T-helper 17 cell (primary cell): ENCODE measurements at regions not wholly inside any gene's neighbourhood (a gene's known extent, or its start where the extent isn't known, plus 50 kb on each side); places are given as distances from the start of the nearest gene placed in this dataset.
"Not testable (repeated sequence)": the region's sequence is repeated elsewhere in the genome, so short reads cannot be mapped to it uniquely, and the experiment has no call there.

ENCODE experiments used
- ATAC-seq: fragments of 150-1000 bp; cut with Tn5 transposase; 2 replicates; pipeline ENCODE4 v1.10.0; 2021; ENCODE audit warnings: mild to moderate bottlenecking, moderate library complexity
- DNase-seq, 3 donors: peaks; one replicate each; pipeline versions ENCODE4 v3.0.0 to v3.0.0-alpha.2; 2020 to 2021
- H3K9me3 ChIP-seq: one replicate; pipeline ENCODE4 v1.7.0; 2013; ENCODE audit warnings: low read length, mild to moderate bottlenecking; ENCODE audit not compliant: control insufficient read depth, poor library complexity, severe bottlenecking
- H3K27ac Mint-ChIP-seq: one replicate; pipeline ENCODE4 v1.8.0; 2022; ENCODE audit warnings: mild to moderate bottlenecking, moderate library complexity, mixed read lengths
- H3K27me3 Mint-ChIP-seq: one replicate; pipeline ENCODE4 v1.8.0; 2022; ENCODE audit warnings: mixed read lengths
- H3K36me3 Mint-ChIP-seq: one replicate; pipeline ENCODE4 v1.8.0; 2022; ENCODE audit warnings: low read depth, mixed read lengths
- H3K4me1 Mint-ChIP-seq: one replicate; pipeline ENCODE4 v1.8.0; 2022; ENCODE audit warnings: mild to moderate bottlenecking, mixed read lengths
- H3K4me3 Mint-ChIP-seq: one replicate; pipeline ENCODE4 v1.8.0; 2022; ENCODE audit warnings: mild to moderate bottlenecking, moderate library complexity, mixed read lengths

DNA sequence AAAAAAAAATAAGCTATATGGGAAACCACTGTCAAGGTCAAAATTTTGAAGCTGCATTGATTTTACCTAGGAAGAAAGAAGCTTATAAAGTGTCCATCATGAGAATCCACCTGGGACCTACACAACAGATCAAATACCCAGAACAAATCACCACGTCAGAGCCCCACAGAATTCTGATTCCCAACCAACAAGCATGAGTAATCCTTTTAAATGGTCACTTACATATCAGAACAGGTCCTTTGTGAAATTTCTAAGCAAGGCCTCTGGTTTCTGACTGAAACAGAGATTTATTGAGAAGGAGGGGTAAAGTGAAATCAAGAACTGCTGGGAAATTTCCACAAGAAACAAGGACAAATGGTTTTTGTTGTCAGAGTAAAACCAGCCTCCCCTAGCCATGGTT, 93.2 kb downstream of the FOXD4L6 start:
- ATAC-seq, H3K27me3 Mint-ChIP-seq, H3K36me3 Mint-ChIP-seq, DNase-seq, H3K4me3 Mint-ChIP-seq, H3K4me1 Mint-ChIP-seq, H3K9me3 ChIP-seq, H3K27ac Mint-ChIP-seq: not testable (repeated sequence)

DNA sequence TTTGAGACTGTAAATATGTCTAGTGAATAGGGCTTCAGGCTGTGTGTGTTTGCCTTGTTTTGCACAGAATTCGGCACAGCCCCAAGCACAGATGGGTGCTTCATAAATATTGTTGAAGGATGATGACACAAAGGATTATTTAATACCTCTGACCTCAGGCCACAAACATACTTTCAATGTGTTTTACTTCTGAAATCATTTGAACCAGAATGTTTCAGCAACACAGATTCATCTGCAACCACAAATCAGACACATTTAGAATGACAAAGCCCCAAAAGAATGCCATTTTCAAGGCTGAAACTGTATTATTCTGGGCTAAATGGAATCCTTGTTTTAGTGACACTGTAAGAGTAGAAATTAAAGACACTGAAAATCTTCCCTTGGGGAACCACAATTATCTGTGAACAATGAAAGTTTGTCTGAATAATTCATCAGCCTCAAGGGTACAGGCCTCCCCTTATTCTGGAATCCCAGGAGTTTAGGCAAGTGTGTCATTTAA, 93.7 kb downstream of the FOXD4L6 start:
- not testable (repeated sequence) for H3K36me3 Mint-ChIP-seq, H3K9me3 ChIP-seq, H3K27me3 Mint-ChIP-seq, H3K4me1 Mint-ChIP-seq, H3K4me3 Mint-ChIP-seq, H3K27ac Mint-ChIP-seq, ATAC-seq, DNase-seq

DNA sequence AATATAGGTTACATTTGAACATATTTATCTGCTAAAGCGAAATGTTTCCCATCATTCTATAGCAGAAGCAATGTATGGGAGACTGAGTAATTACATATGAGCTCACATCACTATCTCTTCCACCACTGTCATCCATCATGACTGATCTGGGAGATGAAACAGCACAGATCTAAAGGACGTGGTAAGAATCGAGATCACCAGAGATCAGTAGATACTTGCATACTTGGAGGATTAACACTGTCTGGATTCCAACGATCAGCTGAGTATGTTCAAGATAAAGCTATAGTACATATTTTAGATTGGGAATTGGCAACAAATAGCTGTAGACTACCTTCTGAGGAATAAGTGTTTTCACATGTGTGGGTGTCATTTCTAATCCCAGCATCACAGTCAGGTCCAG, 94.6 kb downstream of the FOXD4L6 start:
- H3K4me1 Mint-ChIP-seq, H3K27me3 Mint-ChIP-seq, H3K9me3 ChIP-seq, H3K36me3 Mint-ChIP-seq, DNase-seq, H3K4me3 Mint-ChIP-seq, ATAC-seq, H3K27ac Mint-ChIP-seq: not testable (repeated sequence)

DNA sequence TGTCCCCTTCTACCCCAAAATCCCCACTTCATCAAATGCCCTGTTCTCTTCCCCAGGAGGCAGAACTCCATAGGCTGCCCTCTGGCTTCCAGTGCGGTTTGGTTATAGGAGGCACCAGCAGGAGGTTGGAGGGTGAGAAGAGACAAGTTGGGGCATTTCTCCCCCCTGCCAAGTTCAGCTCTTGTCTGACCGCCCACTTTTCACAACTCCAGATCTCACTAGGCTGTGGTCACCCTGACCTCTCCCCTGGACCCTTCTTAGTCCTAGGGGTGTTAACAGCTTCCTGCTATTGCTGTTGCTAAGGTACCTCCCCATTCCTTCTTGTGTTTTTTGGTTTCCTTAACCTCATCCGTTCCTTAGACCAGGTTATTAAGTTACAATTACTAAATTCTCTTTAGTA, 95.1 kb downstream of the FOXD4L6 start:
- H3K9me3 ChIP-seq, ATAC-seq, DNase-seq, H3K27ac Mint-ChIP-seq, H3K36me3 Mint-ChIP-seq, H3K4me3 Mint-ChIP-seq, H3K4me1 Mint-ChIP-seq, H3K27me3 Mint-ChIP-seq: not testable (repeated sequence)

DNA sequence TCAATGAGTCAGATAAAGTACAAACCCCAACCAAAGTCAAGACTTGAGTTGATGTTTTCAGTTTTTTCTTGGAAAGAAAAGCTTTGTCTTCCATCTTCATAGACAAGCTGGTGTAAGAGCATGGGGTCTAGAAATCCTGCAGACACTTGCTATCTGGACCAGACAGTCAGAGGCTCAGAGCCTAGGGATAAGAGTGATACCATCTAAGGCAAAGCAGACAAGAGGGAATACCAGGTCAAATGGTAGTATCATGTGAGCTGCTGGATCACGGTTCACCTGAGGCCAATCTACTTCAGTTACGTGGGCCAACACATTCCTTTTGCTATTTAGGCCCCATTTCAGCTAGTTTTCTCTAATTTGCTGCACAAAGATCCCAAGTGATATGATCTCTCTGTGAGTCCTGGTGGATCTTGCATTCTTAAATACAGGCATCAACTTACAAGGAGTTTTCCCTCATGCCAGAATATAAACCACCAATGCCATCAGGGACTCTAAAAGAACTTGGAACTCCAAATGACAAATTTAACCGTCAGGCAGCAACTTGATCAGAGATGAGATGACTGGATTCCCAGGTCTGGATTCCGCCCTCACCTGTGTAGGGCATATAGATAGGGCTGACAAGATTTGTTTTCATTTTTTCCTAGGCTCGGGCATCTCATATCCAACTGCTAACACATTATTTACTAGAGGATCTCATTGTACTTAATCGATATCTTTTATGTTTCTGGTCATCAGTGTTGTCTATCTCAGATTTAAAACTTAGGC, 101.4 kb downstream of the FOXD4L6 start:
- not testable (repeated sequence) for H3K4me1 Mint-ChIP-seq, H3K4me3 Mint-ChIP-seq, H3K27me3 Mint-ChIP-seq, H3K36me3 Mint-ChIP-seq, H3K27ac Mint-ChIP-seq, ATAC-seq, DNase-seq, H3K9me3 ChIP-seq

DNA sequence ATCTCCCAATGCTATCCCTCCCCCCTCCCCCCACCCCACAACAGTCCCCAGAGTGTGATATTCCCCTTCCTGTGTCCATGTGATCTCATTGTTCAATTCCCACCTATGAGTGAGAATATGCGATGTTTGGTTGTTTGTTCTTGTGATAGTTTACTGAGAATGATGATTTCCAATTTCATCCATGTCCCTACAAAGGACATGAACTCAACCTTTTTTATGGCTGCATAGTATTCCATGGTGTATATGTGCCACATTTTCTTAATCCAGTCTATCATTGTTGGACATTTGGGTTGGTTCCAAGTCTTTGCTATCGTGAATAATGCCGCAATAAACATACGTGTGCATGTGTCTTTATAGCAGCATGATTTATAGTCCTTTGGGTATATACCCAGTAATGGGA, 106.1 kb downstream of the FOXD4L6 start:
- not testable (repeated sequence) for H3K27ac Mint-ChIP-seq, H3K4me1 Mint-ChIP-seq, H3K9me3 ChIP-seq, DNase-seq, H3K27me3 Mint-ChIP-seq, H3K36me3 Mint-ChIP-seq, H3K4me3 Mint-ChIP-seq, ATAC-seq

DNA sequence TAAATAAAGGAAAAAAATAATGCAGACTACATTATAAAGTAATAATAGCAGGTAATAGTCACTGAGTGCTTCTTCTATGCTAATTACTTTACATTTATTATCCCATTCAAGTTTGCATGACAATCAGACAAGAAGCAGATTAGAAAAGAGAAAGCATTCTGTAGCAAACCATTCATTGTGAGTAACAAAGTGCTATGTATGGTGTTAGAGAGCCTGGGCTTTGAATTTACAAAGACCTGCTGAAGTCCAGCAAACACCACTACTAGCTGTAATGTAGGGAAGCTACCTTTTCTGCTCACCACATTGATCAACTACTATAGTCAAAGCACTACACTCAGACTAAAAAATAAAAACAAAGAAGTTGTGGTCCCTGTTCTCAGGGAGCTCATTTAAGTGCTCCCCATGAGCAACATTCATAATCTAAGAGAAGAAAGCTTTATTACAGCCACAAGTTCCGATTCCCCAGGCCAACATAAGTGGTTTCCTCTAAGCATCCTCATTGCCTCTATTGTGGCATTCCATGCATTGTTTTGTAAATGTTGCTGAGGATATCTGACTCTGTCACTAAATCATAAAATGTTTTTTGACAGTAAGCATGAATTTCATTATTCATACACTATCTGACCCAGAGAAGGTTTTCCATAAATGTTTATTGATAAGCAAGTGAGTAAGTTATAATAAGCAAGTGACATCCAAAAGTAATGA, 108.5 kb downstream of the FOXD4L6 start:
- not testable (repeated sequence) for H3K36me3 Mint-ChIP-seq, ATAC-seq, DNase-seq, H3K9me3 ChIP-seq, H3K27ac Mint-ChIP-seq, H3K4me1 Mint-ChIP-seq, H3K27me3 Mint-ChIP-seq, H3K4me3 Mint-ChIP-seq

DNA sequence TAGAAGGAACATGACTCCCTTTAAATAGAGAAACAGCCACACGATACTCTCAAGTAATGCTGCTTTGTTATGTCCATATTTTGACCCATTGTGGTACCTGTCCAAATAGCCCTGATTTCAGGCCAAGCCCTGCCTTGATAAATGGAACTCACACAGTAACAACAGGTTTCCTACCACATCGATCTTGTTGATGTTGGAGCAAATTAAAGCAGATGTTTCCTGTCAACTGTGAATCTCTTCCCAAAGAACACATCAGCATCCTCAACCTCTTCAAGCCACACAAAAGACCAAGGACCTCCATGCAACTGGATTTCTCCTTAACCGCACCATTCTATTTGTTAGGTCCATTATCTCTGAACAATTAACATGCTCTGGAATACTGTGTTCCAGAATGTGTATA, 109.5 kb downstream of the FOXD4L6 start:
- H3K4me1 Mint-ChIP-seq, H3K27me3 Mint-ChIP-seq, H3K4me3 Mint-ChIP-seq: not testable (repeated sequence)

DNA sequence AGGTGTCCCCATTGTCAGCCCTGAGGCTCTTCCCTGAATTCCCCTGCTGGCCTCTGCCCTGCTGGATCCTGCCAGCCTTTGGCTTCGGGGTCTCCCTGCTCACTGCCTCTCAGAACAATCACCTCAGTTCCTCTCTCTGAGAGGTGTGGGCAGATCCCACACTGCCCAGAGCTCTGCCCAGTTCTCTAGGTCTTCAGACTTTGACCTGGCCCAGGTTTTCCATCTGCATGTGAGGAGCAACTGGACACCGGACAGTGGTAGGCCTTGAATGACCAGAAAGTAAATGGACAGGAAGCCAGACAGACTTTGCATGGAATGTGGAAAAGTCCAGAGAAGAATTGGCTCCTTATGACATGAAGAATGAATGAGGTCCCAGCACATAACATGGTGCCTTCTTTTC, 111.8 kb downstream of the FOXD4L6 start:
- DNase-seq, H3K27ac Mint-ChIP-seq, H3K4me3 Mint-ChIP-seq, H3K27me3 Mint-ChIP-seq, H3K9me3 ChIP-seq, H3K36me3 Mint-ChIP-seq, ATAC-seq, H3K4me1 Mint-ChIP-seq: not testable (repeated sequence)

More for the DNA sequence above, 109.5 kb downstream of the FOXD4L6 start:
- H3K27ac Mint-ChIP-seq, H3K9me3 ChIP-seq, DNase-seq, ATAC-seq, H3K36me3 Mint-ChIP-seq: not testable (repeated sequence)

DNA sequence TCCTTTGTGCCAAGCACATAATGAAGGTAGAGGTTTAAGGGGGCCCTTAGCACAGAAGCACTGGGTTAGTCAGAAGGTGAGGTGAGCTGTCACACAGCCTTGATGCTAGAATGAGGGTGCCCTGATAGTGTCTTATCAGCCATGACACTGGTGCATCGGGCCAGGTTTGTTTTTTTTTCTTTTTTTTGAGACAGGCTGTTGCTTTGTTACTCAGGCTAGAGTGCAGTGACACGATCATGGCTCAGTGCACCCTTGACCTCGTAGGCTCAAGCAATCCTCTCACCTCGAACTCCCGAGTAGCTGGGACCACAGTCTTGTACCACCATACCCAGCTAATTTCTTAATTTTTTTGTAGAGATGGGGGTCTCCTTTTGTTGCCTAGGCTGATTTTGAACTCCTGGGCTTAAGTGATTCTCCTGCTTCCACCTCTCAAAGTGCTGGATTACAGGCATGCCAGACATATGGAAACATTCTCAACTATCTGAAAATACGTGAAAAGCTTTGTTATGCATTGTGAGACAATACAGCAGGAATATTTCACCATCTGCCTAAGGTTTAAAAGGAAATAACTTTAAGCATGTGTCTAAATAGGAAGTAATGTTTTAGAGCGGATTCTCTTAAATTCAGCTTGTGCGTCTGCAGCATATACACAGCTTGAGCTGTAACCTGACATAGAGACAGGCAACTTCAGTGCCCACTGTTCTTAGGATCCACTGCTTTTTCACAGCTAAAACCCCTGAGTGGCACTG, 128.4 kb downstream of the FOXD4L6 start:
- H3K4me3 Mint-ChIP-seq, DNase-seq, ATAC-seq, H3K9me3 ChIP-seq, H3K27me3 Mint-ChIP-seq, H3K27ac Mint-ChIP-seq: not testable (repeated sequence)
- peaks cover 13% of the 10 kb centered on the region for H3K36me3 Mint-ChIP-seq
- peaks cover 25% of the 10 kb centered on the region for H3K4me1 Mint-ChIP-seq

DNA sequence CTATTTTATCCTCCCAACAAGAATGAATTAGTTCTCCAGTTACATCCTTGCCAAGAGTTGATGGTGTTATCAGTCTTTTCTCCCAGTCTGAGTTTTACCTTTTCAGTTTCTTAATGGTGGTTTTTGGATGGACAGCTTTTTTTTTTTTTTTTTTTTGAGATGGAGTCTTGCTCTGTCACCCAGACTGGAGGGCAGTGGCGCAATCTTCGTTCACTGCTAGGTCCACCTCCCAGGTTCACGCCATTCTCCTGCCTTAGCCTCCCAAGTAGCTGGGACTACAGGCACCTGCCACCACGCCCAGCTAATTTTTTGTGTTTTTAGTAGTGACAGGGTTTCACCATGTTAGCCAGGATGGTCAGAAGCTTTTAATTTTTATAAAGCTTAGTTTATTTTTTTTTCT, 133.0 kb downstream of the FOXD4L6 start:
- not testable (repeated sequence) for H3K4me3 Mint-ChIP-seq, H3K9me3 ChIP-seq, DNase-seq, H3K27me3 Mint-ChIP-seq, ATAC-seq
- peaks cover 15% of the 10 kb centered on the region for H3K36me3 Mint-ChIP-seq
- peak overlapping the region; percentile 24 for H3K27ac Mint-ChIP-seq
- H3K4me1 Mint-ChIP-seq, result peaks cover 31% of the 10 kb centered on the region

DNA sequence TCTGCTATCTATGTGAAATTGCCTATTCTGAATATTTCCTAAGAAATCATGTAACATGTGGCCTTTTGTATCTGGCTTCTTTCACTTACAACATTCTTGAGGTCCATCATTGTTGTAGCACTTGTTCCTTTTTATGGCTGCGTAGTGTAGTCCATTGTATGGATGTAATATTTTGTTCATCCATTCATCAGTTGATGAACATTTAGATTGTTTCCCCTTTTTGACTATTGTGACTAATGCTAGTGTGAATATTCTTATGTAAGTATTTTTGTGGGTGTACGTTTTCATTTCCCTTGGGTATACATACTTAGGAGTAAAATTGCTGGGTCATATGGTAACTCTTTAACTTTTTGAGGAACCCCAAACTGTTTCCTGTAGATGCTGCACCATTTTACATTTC, 134.6 kb downstream of the FOXD4L6 start:
- not testable (repeated sequence) for DNase-seq, H3K27me3 Mint-ChIP-seq, H3K9me3 ChIP-seq, H3K36me3 Mint-ChIP-seq, ATAC-seq
- Mint-ChIP-seq H3K27ac (peak overlapping the region; percentile 56), H3K4me3 (peak overlapping the region; percentile 86), H3K4me1 (peaks cover 23% of the 10 kb centered on the region)

DNA sequence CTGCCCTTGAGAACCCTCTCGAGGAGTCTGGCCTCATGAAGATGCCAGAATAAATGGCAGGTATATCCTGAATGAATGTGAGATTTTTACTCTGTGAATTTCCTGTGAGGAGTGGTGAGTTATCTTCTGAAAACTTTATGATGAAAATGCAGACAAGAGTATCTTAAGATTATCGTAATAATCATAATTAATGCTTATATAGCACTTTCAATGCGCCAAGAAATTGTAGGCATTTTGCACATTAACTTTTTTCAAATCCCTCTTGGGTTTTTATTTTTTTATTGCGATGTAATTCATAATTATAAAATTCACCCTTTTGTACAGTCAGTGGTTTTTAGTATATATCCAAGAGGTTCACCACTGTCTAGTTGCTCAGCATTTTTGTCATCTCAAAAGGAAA, 135.1 kb downstream of the FOXD4L6 start:
- Mint-ChIP-seq H3K4me1 (peaks cover 23% of the 10 kb centered on the region), H3K4me3 (peak overlapping the region; percentile 86)
- not testable (repeated sequence) for H3K27ac Mint-ChIP-seq, DNase-seq, H3K36me3 Mint-ChIP-seq, H3K27me3 Mint-ChIP-seq, ATAC-seq, H3K9me3 ChIP-seq
